HG03558 (cell line): ENCODE measurements at regions not wholly inside any gene's neighbourhood (a gene's known extent, or its start where the extent isn't known, plus 50 kb on each side); places are given as distances from the start of the nearest gene placed in this dataset.
"Not testable (repeated sequence)": the region's sequence is repeated elsewhere in the genome, so short reads cannot be mapped to it uniquely, and the experiment has no call there.

Experiments used
- ATAC-seq: cut with Tn5 transposase; IDR thresholded peaks from one replicate; pipeline ENCODE4 v1.9.1; 2021; ENCODE audit warnings: moderate number of reproducible peaks; ENCODE audit not compliant: unreplicated experiment; ENCODE audit errors: extremely low read depth

DNA sequence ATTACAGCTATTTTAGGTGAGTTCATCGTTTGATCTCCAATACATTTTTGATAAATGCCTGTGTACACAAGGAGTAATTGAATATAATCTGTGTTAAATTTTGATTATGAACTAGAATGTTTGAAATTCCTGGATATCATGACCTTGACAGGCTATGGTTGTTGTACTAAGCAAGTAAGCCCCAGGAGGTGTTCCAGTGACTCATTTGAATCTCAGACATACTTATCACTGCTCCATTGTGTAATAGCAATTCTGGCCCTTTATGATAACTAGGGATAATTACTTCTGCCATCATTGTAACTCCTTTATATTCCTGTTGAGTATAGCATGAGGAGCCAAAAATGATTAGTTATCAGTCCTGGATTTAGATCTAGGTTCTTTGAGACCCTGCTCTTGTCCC is 1424.6 kb upstream of the ADGRB3 start:
- ATAC-seq: no peak

DNA sequence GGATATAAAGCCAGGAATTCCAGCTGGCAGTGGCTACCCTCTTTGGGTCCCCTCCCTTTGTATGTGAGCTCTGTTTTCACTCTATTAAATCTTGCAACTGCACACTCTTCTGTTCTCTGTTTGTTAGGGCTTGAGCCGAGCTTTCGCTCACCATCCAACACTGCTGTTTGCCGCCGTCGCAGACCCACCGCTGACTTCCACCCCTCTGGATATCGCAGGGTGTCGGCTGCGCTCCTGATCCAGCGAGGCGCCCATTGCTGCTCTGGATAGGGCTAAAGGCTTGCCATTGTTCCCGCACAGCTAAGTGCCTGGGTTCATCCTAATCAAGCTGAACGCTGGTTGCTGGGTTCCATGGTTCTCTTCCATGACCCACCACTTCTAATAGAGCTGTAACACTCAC is 1433.5 kb upstream of the ADGRB3 start:
- no peak for ATAC-seq

DNA sequence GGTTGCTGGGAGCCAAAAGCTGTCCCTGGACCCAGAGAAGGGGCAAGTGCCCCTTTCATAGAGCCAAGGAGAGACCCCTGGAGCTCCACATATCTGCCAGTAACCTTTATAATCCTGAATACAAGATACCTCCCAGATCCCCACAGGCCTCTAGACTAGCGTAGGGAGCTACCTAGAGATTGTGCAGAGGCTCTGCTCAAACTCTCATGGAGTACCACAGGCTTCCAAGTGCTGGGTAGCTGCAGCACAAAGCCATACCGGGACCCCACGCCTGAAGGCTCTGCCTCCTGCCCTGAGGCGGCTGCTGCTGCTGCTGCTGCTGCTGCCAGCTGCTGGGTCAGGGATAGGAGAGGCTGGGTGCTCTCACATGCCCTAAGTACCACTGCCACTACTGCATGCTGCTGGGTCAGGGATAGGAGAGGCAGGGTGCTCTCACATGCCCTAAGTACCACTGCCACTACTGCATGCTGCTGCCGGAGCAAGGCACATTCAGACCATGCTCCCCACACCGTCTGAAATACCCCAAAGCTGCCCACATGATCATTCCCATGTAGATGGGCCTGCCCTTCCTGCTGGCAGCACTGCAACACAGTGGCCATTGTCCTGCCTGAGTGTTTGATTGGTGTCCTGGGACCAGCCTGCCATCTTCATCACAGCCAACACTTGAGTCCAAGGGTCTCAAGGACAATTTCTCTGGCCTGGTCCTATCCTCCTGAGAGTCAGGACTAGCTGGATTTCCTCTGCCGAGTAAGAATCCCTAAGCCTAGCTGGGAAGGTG is 1434.3 kb upstream of the ADGRB3 start:
- no peak for ATAC-seq

- ATAC-seq: no peak
Observed at GRCh38 chr6:67199425-67199824, 1435.7 kb upstream of the ADGRB3 start.

DNA sequence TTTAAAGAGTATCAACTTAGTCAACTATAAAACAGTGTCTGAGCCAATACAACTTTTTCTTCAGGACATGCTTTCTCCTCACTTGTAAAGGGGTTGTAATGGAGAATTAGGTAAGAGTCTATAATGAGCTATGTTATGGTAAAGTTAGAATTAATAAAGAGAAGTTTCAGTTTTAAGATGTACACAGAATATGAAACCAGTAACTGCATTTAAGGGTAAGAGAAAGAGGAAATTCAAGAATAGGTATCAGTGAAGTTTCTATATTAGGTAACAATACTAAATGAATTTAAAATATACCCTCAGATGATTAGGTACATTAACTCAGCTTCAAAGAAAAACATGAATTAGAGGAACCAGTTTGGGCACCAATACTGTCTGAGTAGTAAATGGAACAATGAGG is 1444.3 kb upstream of the ADGRB3 start:
- ATAC-seq: no peak

- ATAC-seq: no peak
Observed at GRCh38 chr6:67184405-67184804, 1450.7 kb upstream of the ADGRB3 start.

- no peak for ATAC-seq
Observed at GRCh38 chr6:67175101-67175500, 1460.0 kb upstream of the ADGRB3 start.

- ATAC-seq: no peak
Observed at GRCh38 chr6:67165606-67166005, 1458.6 kb upstream of the EYS start.

DNA sequence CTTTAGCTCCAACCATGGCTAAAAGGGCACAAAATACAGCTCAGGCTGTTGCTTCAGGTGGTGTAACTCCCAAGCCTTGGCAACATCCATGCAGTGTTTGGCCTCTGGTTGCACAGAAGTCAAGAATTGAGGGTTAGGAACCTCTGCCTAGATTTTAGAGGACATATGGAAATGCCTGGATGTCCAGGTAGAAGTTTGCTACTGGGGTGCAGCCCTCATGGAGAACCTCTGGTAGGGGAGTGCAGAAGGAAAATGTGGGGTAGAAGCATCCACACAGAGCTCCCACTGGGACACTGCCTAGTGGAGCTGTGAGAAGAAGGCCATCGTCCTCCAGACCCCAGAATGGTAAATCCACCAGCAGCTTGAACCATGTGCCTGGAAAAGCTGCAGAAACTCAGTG is 1453.8 kb upstream of the EYS start:
- no peak for ATAC-seq

- ATAC-seq: no peak
Observed at GRCh38 chr6:67141005-67141404, 1434.0 kb upstream of the EYS start.

GRCh38 chr6:67133973-67134372 is 1426.9 kb upstream of the EYS start:
- ATAC-seq: no peak

- no peak for ATAC-seq
Observed at GRCh38 chr6:67131827-67132226, 1424.8 kb upstream of the EYS start.

DNA sequence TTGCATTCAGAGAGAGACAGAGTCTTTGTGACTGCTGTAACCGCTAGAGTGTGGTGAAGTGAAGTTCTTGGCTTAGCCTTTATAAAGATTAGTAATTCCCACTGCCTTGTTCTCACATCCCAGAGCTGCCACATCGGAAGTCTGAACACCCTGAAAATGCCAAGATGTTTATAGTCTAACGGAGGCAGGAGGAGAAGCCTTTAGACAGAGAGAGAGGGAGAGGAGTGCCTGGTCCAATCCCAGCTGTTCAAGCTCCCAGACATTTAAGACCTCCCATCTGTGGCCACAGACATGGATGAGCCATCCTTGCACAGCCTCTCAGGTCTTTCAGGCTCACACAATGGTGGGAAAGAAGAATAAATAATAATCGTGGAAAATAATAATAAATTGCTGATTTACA is 1422.8 kb upstream of the EYS start:
- no peak for ATAC-seq

- ATAC-seq: no peak
Observed at GRCh38 chr6:67127041-67127440, 1420.0 kb upstream of the EYS start.

DNA sequence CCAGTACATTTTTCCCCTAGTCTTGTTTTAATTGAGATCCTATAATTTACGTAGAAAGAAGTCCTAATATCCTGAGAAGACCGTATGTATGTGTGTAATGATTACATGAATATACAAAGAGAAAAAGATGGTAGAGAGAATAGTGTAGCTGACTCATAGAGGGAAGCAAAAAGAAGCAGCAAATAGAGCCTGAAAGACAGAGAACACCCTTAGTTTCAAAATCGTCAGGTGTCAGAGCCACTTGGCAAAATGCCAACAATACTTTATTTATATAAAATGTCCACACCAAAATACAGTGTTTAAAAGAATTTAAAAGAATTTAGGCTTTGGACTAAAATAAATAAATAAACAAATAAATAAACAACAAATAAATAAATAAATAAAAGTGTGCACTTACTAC is 1414.1 kb upstream of the EYS start:
- no peak for ATAC-seq

GRCh38 chr6:67112120-67112519 is 1405.1 kb upstream of the EYS start:
- no peak for ATAC-seq

- ATAC-seq: no peak
Observed at GRCh38 chr6:67102743-67103142, 1395.7 kb upstream of the EYS start.

DNA sequence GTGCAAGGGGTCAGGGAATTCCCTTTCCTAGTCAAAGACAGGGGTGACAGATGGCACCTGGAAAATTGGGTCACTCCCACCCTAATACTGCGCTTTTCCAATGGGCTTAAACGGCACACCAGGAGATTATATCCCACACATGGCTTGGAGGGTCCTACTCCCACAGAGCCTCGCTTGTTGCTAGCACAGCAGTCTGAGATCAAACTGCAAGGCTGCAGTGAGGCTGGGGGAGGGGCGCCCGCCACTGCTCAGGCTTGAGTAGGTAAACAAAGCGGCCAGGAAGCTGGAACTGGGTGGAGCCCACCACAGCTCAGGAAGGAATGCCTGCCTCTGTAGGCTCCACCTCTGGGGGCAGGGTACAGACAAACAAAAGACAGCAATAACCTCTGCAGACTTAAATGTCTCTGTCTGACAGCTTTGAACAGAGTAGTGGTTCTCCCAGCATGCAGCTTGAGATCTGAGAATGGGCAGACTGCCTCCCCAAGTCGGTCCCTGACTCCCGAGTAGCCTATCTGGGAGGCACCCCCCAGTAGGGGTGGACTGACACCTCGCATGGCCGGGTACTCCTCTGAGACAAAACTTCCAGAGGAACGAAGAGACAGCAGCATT is 1388.7 kb upstream of the EYS start:
- ATAC-seq: not testable (repeated sequence)

DNA sequence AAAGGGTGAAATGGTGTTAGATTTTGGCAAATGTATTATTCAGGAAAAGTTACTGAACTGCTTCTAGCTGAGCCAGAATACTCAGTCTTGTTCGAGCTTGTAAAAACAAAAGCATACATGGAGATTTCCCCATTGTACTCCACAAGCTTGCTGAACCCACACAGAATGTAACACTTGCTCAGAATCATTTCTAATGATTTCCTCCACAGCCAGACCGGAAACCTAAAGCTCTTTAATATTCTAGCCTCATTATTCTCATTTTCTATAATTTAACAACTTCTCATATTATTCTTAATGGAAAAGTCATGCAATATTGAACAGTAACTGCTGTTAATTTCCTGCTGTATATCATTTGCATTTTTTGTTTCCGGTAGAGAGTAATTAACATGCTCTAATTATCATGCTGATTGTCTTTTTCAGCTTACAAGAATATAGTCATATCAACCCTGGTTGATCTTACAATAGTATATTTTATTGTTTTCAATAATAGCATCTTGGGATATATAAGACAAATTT is 1387.5 kb upstream of the EYS start:
- no peak for ATAC-seq

DNA sequence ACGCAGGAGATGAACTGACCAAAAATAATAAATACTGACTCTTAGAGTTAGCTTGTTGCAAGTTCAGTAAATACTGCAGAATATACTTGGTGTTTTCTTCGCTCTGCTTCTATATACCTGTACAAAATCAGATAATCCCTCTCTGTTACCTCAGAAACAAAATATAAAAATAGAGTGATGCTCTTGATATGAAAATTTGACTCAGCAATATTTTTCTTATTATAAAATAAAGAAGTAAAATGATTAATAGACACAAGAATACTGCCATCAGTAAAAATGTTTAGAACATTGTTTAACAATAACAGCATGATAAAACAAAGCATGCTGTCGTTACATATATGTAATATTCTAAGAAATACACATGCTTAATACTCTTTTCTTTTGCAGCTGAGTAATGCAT is 1366.9 kb upstream of the EYS start:
- ATAC-seq: no peak

DNA sequence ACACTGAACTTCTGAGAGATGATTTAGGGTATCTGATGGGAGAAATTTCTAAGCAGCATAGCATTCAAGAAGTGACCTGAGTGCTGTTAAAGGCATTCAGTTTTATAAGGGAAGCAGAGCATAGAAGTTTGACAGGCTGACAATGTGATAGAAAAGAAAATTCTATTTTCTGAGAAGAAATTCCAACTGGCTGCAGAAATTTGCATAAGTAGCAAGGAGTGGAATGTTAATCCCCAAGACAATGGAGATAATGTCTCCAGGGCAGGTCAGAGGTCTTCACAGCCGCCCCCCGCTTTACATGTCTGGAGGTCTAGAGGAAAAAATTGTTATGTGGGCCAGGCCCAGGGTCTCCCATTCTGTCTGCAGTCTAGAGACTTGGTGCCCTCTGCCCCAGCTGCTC is 1361.8 kb upstream of the EYS start:
- ATAC-seq: no peak

- ATAC-seq: no peak
Observed at GRCh38 chr6:67064323-67064722, 1357.3 kb upstream of the EYS start.
